SK-N-SH (cell line): ENCODE measurements at regions not wholly inside any gene's neighbourhood (a gene's known extent, or its start where the extent isn't known, plus 50 kb on each side); places are given as distances from the start of the nearest gene placed in this dataset.
A peak's percentile ranks its signal among the peaks of the same experiment; 100 is the strongest.

Experiments used
- CTCF ChIA-PET: fragments of 300-600, 350-600 bp; formaldehyde crosslinking; extraction: SDS; loops from one replicate; lab custom pipeline; 2021; lab: Yijun Ruan, JAX
- POLR2A ChIA-PET: fragments of 350-600 bp; sonication (Branson Sonifier 250); formaldehyde crosslinking; extraction: SDS; loops from one replicate; lab custom pipeline; 2020; ENCODE audit warnings: antibody characterized with exemption, inconsistent platforms; lab: Yijun Ruan, JAX
- DNase-seq: peaks from one replicate; pipeline ENCODE4 v3.0.0; 2012
- H2AFZ ChIP-seq: fragments of 200-600 bp; sonication (generic); 2 replicates; pipeline ENCODE4 v1.8.1; 2016; ENCODE audit warnings: antibody characterized with exemption, mild to moderate bottlenecking, low read depth
- H3F3A ChIP-seq: fragments of 200-600 bp; sonication (generic); replicated peaks from 2 replicates; pipeline ENCODE3; 2016; ENCODE audit warnings: antibody characterized with exemption, mild to moderate bottlenecking; ENCODE audit not compliant: insufficient read depth
- H3K27ac ChIP-seq, 2 experiments: fragments of 200-500 bp in 1 of 2; fragments of 200-600 bp in 1 of 2; sonication (Bioruptor generic) in 1 of 2; sonication (generic), shearing (Covaris generic) in 1 of 2; 2 replicates each; pipeline versions ENCODE4 v1.5.1 to v1.6.1; 2014 to 2016; ENCODE audit warnings: low read depth in 2 of 2, inconsistent platforms in 1 of 2, low read length in 1 of 2, mild to moderate bottlenecking in 1 of 2, mixed read lengths in 1 of 2
- H3K27me3 ChIP-seq: fragments of 200-600 bp; sonication (generic), shearing (Covaris generic); 2 replicates; pipeline ENCODE4 v1.6.1; 2016; ENCODE audit warnings: mixed run types; ENCODE audit not compliant: insufficient read depth
- H3K36me3 ChIP-seq, 2 experiments: fragments of 200-500 bp in 1 of 2; fragments of 200-600 bp in 1 of 2; sonication (Bioruptor generic) in 1 of 2; sonication (generic) in 1 of 2; replicated peaks in 1 of 2; 2 replicates each; pipeline versions ENCODE3 to v1.5.1; 2014 to 2016; ENCODE audit warnings: low read length in 1 of 2, mild to moderate bottlenecking in 1 of 2; ENCODE audit not compliant: insufficient read depth in 2 of 2, control insufficient read depth in 1 of 2
- H3K4me1 ChIP-seq, 2 experiments: fragments of 200-500 bp in 1 of 2; fragments of 200-600 bp in 1 of 2; sonication (Bioruptor generic) in 1 of 2; sonication (generic), shearing (Covaris generic) in 1 of 2; 2 replicates each; pipeline versions ENCODE4 v1.5.1 to v1.6.1; 2014 to 2016; ENCODE audit warnings: low read depth in 1 of 2, low read length in 1 of 2, mixed run types in 1 of 2; ENCODE audit not compliant: insufficient read depth in 2 of 2, control insufficient read depth in 1 of 2
- H3K4me2 ChIP-seq: fragments of 200-600 bp; sonication (generic), shearing (Covaris generic); 2 replicates; pipeline ENCODE4 v1.6.1; 2017; ENCODE audit warnings: mixed run types
- H3K4me3 ChIP-seq, 2 experiments: fragments of 200-500 bp in 1 of 2; fragments of 200-600 bp in 1 of 2; sonication (Bioruptor generic) in 1 of 2; sonication (generic), shearing (Covaris generic) in 1 of 2; 2 replicates each; pipeline versions ENCODE4 v1.5.1 to v1.8.1; 2014 to 2016; ENCODE audit warnings: low read depth in 2 of 2, inconsistent platforms in 1 of 2, low read length in 1 of 2, mild to moderate bottlenecking in 1 of 2, mixed read lengths in 1 of 2, moderate library complexity in 1 of 2
- H3K79me2 ChIP-seq: fragments of 200-600 bp; sonication (generic); 2 replicates; pipeline ENCODE4 v1.8.1; 2017; ENCODE audit warnings: mild to moderate bottlenecking; ENCODE audit not compliant: insufficient read depth
- H3K9ac ChIP-seq: fragments of 200-600 bp; sonication (generic); 2 replicates; pipeline ENCODE4 v1.6.1; 2017; ENCODE audit warnings: mixed run types
- H3K9me2 ChIP-seq: fragments of 200-600 bp; sonication (generic); 2 replicates; pipeline ENCODE4 v1.6.1; 2017; ENCODE audit warnings: mixed run types
- H3K9me3 ChIP-seq: fragments of 200-600 bp; sonication (generic); 2 replicates; pipeline ENCODE4 v1.6.1; 2017; ENCODE audit warnings: mixed run types, mild to moderate bottlenecking, moderate library complexity
- H4K20me1 ChIP-seq: fragments of 200-600 bp; sonication (generic); 2 replicates; pipeline ENCODE4 v1.6.1; 2017; ENCODE audit warnings: mild to moderate bottlenecking, mixed run types; ENCODE audit not compliant: insufficient read depth
- CHD2 ChIP-seq: fragments of 150-350 bp; IDR thresholded peaks from 2 replicates; pipeline ENCODE4 v1.6.1; 2018; ENCODE audit warnings: low read length; ENCODE audit not compliant: partially characterized antibody
- FOXJ3 ChIP-seq: sonication (generic); formaldehyde crosslinking; IDR thresholded peaks from 2 replicates; pipeline ENCODE4 v1.5.1; 2020; ENCODE audit warnings: mild to moderate bottlenecking, missing genetic modification reagents
- FOXM1 ChIP-seq: IDR thresholded peaks from 2 replicates; pipeline ENCODE4 v1.4.0; 2012; ENCODE audit warnings: low read depth, mild to moderate bottlenecking
- GATA2 ChIP-seq: sonication (generic); formaldehyde crosslinking; IDR thresholded peaks from 2 replicates; pipeline ENCODE4 v1.5.0; 2020; ENCODE audit warnings: mild to moderate bottlenecking, missing genetic modification reagents
- MEF2A ChIP-seq: IDR thresholded peaks from 2 replicates; pipeline ENCODE4 v1.4.0; 2012; ENCODE audit warnings: low read depth, borderline replicate concordance
- NRF1 ChIP-seq: IDR thresholded peaks from 2 replicates; pipeline ENCODE4 v1.6.1; 2012; ENCODE audit warnings: low read depth, mild to moderate bottlenecking, low read length
- RAD21 ChIP-seq: IDR thresholded peaks from 2 replicates; pipeline ENCODE4 v1.6.1; 2012; ENCODE audit warnings: mild to moderate bottlenecking, low read length
- RFX5 ChIP-seq: IDR thresholded peaks from 2 replicates; pipeline ENCODE4 v1.6.1; 2012; ENCODE audit warnings: mild to moderate bottlenecking, improper control_type of control experiment, low read length
- SMC3 ChIP-seq: IDR thresholded peaks from 2 replicates; pipeline ENCODE4 v1.6.1; 2012; ENCODE audit warnings: low read depth, low read length, improper control_type of control experiment
- TCF12 ChIP-seq: IDR thresholded peaks from 2 replicates; pipeline ENCODE4 v1.4.0; 2012
- YY1 ChIP-seq: IDR thresholded peaks from 2 replicates; pipeline ENCODE4 v1.4.0; 2012; ENCODE audit warnings: low read depth, mild to moderate bottlenecking
- ZBTB33 ChIP-seq: IDR thresholded peaks from 2 replicates; pipeline ENCODE4 v1.4.0; 2012; ENCODE audit warnings: low read depth, borderline replicate concordance
- WGBS: methylation state at CpG from one replicate; pipeline ENCODE4 v1.1.6; 2017; ENCODE audit warnings: low lambda C conversion rate; 5-methylcytosine and 5-hydroxymethylcytosine counted together
- TF ChIP-seq, protein P1 (sequence below): fragments of 200-600 bp; sonication (generic); IDR thresholded peaks from 2 replicates; pipeline ENCODE4 v1.6.1; 2017; ENCODE audit warnings: antibody characterized with exemption, mild to moderate bottlenecking, moderate library complexity
- TF ChIP-seq, protein P2 (sequence below): IDR thresholded peaks from 2 replicates; pipeline ENCODE4 v1.4.0; 2012; ENCODE audit warnings: low read depth

DNA sequence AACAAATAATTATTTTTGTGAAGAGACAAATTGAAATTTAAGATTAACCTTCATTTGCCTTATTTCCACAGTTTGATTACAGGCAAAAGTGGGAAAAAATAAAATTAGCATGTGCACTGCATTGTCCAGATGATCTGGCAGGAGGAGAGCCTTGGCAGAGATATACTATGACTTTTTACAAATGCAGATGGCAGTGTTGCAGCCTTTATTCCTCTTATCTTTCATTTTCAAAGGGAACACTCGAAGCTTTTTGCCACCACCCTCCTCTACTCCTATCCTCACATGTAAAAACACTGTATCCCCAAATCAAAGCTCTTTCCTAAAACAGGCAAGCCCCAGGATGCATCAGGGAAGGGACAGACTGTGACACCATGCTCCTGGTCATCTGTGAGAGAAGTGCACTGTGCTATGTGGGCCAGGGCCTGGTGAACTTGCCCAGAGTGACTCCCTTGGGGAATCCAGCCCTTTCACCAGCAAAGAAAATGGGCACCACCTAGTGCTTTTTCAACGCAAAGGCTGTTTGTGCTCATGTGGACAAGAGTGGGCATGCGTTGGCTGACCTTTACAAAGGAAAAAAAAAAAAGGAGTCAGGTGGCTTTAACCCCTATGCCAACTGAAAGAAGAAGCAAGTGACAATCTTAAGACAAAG lies 74.7 kb upstream of the ETAA1 start:
- ChIA-PET POLR2A (no interaction called here), CTCF (interaction anchor here (0.6 to 2.8 kb wide), 16 partner anchors 59 to 893 kb away, joined by 3 to 9 read pairs (median 4); partner anchors contain the start of gene MEIS1)
- no peak overlapping the region; a peak in 1 of 4 replicates for H3K4me3 ChIP-seq
- peak overlapping the region; percentile 26; the same call in 1 of the 2 replicates for H2AFZ ChIP-seq
- no peaks in the 10 kb centered on the region for H3K79me2 ChIP-seq
- peak; percentile 69 for DNase-seq
- no peaks in the 10 kb centered on the region for H3K27me3 ChIP-seq
- H4K20me1 ChIP-seq, result no peaks in the 10 kb centered on the region
- H3K27ac ChIP-seq, result peak overlapping the region; percentile 14 to 90; a peak in 3 of 4 replicates
- TF ChIP-seq MEF2A, result no peak
- 0 out of 2 replicates have a peak, but pooled peaks have one; percentile 8 for TF ChIP-seq TCF12
- TF ChIP-seq GATA2 (CRISPR knock-in tag), result peak; percentile 52
- TF ChIP-seq YY1, result no peak
- 0 out of 2 replicates have a peak, but pooled peaks have one; percentile 16 for TF ChIP-seq RFX5
- peak; percentile 88 for TF ChIP-seq RAD21
- peak; percentile 26 for TF ChIP-seq CHD2
- TF ChIP-seq, protein P1, sequence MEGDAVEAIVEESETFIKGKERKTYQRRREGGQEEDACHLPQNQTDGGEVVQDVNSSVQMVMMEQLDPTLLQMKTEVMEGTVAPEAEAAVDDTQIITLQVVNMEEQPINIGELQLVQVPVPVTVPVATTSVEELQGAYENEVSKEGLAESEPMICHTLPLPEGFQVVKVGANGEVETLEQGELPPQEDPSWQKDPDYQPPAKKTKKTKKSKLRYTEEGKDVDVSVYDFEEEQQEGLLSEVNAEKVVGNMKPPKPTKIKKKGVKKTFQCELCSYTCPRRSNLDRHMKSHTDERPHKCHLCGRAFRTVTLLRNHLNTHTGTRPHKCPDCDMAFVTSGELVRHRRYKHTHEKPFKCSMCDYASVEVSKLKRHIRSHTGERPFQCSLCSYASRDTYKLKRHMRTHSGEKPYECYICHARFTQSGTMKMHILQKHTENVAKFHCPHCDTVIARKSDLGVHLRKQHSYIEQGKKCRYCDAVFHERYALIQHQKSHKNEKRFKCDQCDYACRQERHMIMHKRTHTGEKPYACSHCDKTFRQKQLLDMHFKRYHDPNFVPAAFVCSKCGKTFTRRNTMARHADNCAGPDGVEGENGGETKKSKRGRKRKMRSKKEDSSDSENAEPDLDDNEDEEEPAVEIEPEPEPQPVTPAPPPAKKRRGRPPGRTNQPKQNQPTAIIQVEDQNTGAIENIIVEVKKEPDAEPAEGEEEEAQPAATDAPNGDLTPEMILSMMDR, result peak; percentile 74
- no peak for TF ChIP-seq FOXM1
- peak; percentile 85 for TF ChIP-seq SMC3
- no peak for TF ChIP-seq ZBTB33
- TF ChIP-seq FOXJ3, result peak; percentile 39; the same call in 1 of the 2 replicates
- TF ChIP-seq, protein P2, sequence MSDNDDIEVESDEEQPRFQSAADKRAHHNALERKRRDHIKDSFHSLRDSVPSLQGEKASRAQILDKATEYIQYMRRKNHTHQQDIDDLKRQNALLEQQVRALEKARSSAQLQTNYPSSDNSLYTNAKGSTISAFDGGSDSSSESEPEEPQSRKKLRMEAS, result peak; percentile 60; the same call in 1 of the 2 replicates
- TF ChIP-seq NRF1, result peak; percentile 58
- no peak overlapping the region for H3K4me2 ChIP-seq
- H3F3A ChIP-seq, result peaks cover 11% of the 10 kb centered on the region
- H3K36me3 ChIP-seq, result no peaks in the 10 kb centered on the region
- peaks cover 8% of the 10 kb centered on the region; the same call in 1 of the 2 replicates for H3K9me2 ChIP-seq
- peaks cover 44 to 54% of the 10 kb centered on the region in 2 experiments for H3K4me1 ChIP-seq
- no peak overlapping the region for H3K9ac ChIP-seq
- H3K9me3 ChIP-seq, result no peaks in the 10 kb centered on the region
- WGBS, result 29% methylated on average over 3 of the region's 3 CpGs
